ENCODE measurements at regions not wholly inside any gene's neighbourhood (a gene's known extent, or its start where the extent isn't known, plus 50 kb on each side); places are given as distances from the start of the nearest gene placed in this dataset.

DNA sequence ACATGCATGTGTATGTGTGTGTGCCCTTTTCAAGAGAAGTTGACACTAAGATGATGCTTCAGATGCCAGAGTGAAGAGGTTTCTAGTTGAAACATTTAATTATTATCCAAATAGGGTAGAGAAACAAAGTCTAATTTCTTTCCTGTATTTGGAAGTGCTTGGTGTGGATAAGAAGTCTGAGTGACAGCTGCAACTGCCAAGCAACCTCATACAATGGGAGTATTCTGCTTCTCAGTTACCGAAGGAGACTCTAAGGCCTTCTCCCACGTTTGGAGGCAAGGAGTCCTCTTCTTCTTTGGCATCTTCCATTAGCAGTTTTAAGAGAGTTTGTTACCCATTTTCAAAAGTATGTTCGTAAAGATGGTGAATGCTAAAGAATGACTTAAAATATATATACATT, 82.4 kb downstream of the HDGFL1 start:
- TF ChIP-seq, protein P1, sequence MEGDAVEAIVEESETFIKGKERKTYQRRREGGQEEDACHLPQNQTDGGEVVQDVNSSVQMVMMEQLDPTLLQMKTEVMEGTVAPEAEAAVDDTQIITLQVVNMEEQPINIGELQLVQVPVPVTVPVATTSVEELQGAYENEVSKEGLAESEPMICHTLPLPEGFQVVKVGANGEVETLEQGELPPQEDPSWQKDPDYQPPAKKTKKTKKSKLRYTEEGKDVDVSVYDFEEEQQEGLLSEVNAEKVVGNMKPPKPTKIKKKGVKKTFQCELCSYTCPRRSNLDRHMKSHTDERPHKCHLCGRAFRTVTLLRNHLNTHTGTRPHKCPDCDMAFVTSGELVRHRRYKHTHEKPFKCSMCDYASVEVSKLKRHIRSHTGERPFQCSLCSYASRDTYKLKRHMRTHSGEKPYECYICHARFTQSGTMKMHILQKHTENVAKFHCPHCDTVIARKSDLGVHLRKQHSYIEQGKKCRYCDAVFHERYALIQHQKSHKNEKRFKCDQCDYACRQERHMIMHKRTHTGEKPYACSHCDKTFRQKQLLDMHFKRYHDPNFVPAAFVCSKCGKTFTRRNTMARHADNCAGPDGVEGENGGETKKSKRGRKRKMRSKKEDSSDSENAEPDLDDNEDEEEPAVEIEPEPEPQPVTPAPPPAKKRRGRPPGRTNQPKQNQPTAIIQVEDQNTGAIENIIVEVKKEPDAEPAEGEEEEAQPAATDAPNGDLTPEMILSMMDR (IDR thresholded peaks at IDR 0.05; ENCODE audit: insufficient read depth, low read length, poor library complexity, severe bottlenecking), result no peak
- no peak overlapping the region for H3K4me3 ChIP-seq (ENCODE audit: low read depth, low read length)
- no peak for DNase-seq (ENCODE audit: low read depth)
- H3K36me3 ChIP-seq (ENCODE audit: control insufficient read depth, insufficient read depth, low read length), result no peaks in the 10 kb centered on the region
- no peaks in the 10 kb centered on the region for H3K27me3 ChIP-seq (ENCODE audit: control insufficient read depth, insufficient read depth, low read length)

DNA sequence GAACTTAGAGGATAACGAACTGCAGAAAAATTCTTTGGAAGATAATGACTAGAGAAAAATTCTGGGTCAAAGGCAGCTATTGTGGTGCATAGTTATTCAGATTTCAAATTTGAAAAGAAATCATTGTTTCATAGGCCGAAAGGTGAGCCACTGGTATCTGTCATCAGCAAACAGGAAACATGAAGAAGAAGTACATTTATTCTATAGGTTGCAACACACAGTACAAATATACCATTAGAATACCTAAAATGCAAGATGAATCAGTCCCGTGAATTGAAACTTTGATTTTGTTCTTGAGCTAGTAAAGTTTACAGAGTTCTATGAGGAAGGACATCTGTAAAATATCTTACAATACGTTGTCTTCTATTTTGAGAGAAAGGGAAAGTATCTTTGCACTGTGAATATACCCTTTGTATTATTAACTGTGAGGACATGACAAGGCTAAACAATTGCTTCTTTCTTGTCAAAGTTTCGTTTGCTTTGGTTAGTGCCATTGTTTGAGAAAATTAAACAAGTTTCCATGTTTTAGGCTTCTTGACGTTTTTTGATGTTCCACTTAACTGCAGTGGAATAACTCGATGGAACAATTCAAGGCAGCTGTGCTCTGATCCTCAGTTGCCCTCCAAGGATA, 84.7 kb downstream of the HDGFL1 start:
- no peaks in the 10 kb centered on the region for H3K36me3 ChIP-seq (ENCODE audit: control insufficient read depth, insufficient read depth, low read length)
- no peaks in the 10 kb centered on the region for H3K27me3 ChIP-seq (ENCODE audit: control insufficient read depth, insufficient read depth, low read length)
- no peak overlapping the region for H3K4me3 ChIP-seq (ENCODE audit: low read depth, low read length)
- no peak for DNase-seq (ENCODE audit: low read depth)
- TF ChIP-seq, protein P1 (IDR thresholded peaks at IDR 0.05; ENCODE audit: insufficient read depth, low read length, poor library complexity, severe bottlenecking), result no peak

DNA sequence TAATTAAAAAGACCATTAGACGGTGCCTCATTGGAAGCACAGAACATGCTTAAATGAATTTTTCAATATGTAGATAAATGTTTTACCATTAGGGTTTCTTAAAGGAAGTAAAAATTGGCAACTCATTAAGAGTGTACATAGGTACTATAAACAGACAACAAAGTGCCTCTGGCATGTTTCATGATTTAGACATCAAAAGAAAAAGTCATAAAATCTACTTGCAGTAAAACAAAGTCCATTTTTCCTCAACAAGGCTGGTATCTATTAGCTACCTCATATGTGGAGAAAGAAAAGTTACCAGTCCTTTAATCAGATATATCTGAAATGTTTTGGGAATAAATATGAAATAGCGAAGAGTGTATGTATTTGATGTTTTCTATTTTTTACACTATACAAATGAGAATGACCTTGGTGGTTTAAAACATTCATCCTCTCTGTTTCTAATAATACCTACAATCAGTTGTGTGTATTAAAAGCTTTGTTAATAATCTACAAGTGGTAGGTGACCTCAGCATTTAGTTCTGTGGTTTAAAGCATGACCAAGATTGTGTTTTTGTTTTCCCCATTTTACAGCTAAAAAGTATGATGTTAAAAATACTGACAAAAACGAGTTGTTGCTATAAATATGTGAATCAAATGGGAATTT, 87.5 kb downstream of the HDGFL1 start:
- Histone ChIP-seq H3K27me3 (ENCODE audit: control insufficient read depth, insufficient read depth, low read length) (no peaks in the 10 kb centered on the region), H3K36me3 (ENCODE audit: control insufficient read depth, insufficient read depth, low read length) (no peaks in the 10 kb centered on the region), H3K4me3 (ENCODE audit: low read depth, low read length) (no peak overlapping the region)
- TF ChIP-seq, protein P1 (IDR thresholded peaks at IDR 0.05; ENCODE audit: insufficient read depth, low read length, poor library complexity, severe bottlenecking), result no peak
- no peak for DNase-seq (ENCODE audit: low read depth)

DNA sequence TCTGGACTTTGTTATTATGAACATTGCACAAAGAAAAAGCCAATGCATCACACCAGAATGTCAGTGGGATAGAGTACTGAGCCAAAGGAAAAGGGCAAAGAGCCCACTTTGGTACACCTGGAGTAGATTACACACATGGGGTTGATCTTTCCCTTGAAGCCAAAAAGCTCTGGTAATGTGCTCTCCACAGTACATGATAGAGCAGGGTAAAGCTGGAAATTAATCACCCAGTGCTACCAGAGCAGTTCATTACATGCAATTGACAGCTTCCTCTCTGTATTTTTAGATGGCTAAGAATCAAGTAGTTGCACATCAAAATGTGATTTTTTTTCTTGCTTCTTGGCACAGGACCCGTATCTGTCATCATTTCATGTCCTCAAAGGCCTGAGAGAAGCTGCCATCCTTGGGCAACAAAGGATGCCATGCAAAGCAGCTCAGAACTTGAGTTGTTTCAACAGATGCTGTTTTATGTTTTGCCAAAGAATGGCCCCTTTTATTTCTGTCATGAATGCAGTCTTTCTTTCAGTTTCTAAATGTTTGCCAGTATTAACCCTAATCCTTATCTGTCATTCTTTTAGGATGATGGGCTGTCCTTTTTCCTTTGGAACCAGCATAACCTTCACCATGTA, 88.1 kb downstream of the HDGFL1 start:
- no peak for DNase-seq (ENCODE audit: low read depth)

DNA sequence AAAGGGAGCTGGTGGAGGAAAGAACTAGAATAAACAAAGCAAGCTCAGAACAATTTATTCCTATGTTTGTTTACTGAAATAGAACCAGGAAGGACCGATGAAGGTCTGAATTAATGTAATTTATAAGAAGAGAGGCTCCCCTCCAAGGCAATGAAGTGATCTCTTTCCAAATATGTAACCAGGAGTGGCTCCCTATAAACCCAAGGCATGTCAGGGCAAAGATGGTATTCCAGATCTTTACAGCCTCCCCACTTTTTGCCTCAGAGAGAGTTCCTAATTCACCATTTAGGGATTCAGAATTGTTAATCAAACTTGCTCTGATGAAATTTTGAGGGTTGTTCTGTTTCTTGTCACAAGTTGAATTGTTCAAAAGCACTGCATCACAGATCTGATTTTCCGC, 88.8 kb downstream of the HDGFL1 start:
- no peak for DNase-seq (ENCODE audit: low read depth)

More for the DNA sequence above, 88.1 kb downstream of the HDGFL1 start:
- no peaks in the 10 kb centered on the region for H3K27me3 ChIP-seq (ENCODE audit: control insufficient read depth, insufficient read depth, low read length)
- TF ChIP-seq, protein P1 (IDR thresholded peaks at IDR 0.05; ENCODE audit: insufficient read depth, low read length, poor library complexity, severe bottlenecking), result no peak
- H3K4me3 ChIP-seq (ENCODE audit: low read depth, low read length), result no peak overlapping the region
- H3K36me3 ChIP-seq (ENCODE audit: control insufficient read depth, insufficient read depth, low read length), result no peaks in the 10 kb centered on the region

More for the DNA sequence above, 88.8 kb downstream of the HDGFL1 start:
- Histone ChIP-seq H3K27me3 (ENCODE audit: control insufficient read depth, insufficient read depth, low read length) (no peaks in the 10 kb centered on the region), H3K36me3 (ENCODE audit: control insufficient read depth, insufficient read depth, low read length) (no peaks in the 10 kb centered on the region), H3K4me3 (ENCODE audit: low read depth, low read length) (no peak overlapping the region)
- TF ChIP-seq, protein P1 (IDR thresholded peaks at IDR 0.05; ENCODE audit: insufficient read depth, low read length, poor library complexity, severe bottlenecking), result no peak

Measured in kidney epithelial cell (primary cell).